HepG2 (cell line): ENCODE measurements at regions not wholly inside any gene's neighbourhood (a gene's known extent, or its start where the extent isn't known, plus 50 kb on each side); places are given as distances from the start of the nearest gene placed in this dataset.

Experiments used
- FOXA1 ChIP-seq, 2 experiments: fragments of 450-650 bp in 1 of 2; sonication (generic) in 1 of 2; formaldehyde crosslinking in 1 of 2; IDR thresholded peaks; 2 replicates each; pipeline versions ENCODE4 v1.4.0 to v1.6.1; 2016 to 2020; ENCODE audit warnings: missing genetic modification reagents in 1 of 2
- FOXK2 ChIP-seq: fragments of 450-650 bp; IDR thresholded peaks from 2 replicates; pipeline ENCODE4 v1.6.1; 2016
- HMGXB4 ChIP-seq, 2 experiments: sonication (generic) in 1 of 2; formaldehyde crosslinking in 1 of 2; IDR thresholded peaks; 2 replicates each; pipeline versions ENCODE4 v1.4.0 to v1.6.1; 2018 to 2020; ENCODE audit warnings: missing genetic modification reagents in 2 of 2, borderline replicate concordance in 1 of 2, low read depth in 1 of 2, mild to moderate bottlenecking in 1 of 2, missing biosample characterization in 1 of 2
- KLF9 ChIP-seq: IDR thresholded peaks from 2 replicates; pipeline ENCODE4 v1.6.1; 2016; ENCODE audit warnings: low read depth

- TF ChIP-seq KLF9 (CRISPR knock-in tag), result no peak
- TF ChIP-seq HMGXB4 (CRISPR knock-in tag; IDR thresholded peaks at IDR 0.05; ENCODE audit: borderline replicate concordance in 1 of 2, low read depth in 1 of 2), result no peak
- no peak for TF ChIP-seq FOXA1 (IDR thresholded peaks at IDR 0.05)
- no peak for TF ChIP-seq FOXA1 (CRISPR knock-in tag; IDR thresholded peaks at IDR 0.05)
- TF ChIP-seq FOXK2, result no peak
Observed at GRCh38 chr15:88390164-88390901, 76.9 kb downstream of the MRPL46 start.
